ENCODE measurements at regions not wholly inside any gene's neighbourhood (a gene's known extent, or its start where the extent isn't known, plus 50 kb on each side); places are given as distances from the start of the nearest gene placed in this dataset.

- no TSS peak for BruUV-seq (replicated peaks)
- intact Hi-C loops (cut with micrococcal nuclease): loop anchor here (5.0 kb wide), 2 partner anchors 1544 to 1569 kb away; no protein-coding TSS in a partner anchor
- Histone ChIP-seq H3K9me3 (ENCODE audit: control insufficient read depth in 1 of 2, insufficient read depth in 1 of 2, low read depth in 1 of 2, low read length in 2 of 2) (peaks cover 0 to 9% of the 10 kb centered on the region in 2 experiments; a peak in 1 of 4 replicates), H3K4me3 (replicated peaks in 1 of 2; ENCODE audit: low read depth in 1 of 2, low read length in 2 of 2) (no peak overlapping the region), H3K79me2 (ENCODE audit: insufficient read depth, low read length) (no peaks in the 10 kb centered on the region), H3K9ac (ENCODE audit: low read length) (no peak overlapping the region), H3K9me2 (ENCODE audit: insufficient read depth) (no peaks in the 10 kb centered on the region), H3K27ac (ENCODE audit: low read depth, low read length) (no peak overlapping the region), H3K4me1 (ENCODE audit: control insufficient read depth in 1 of 2, insufficient read depth in 2 of 2, low read length in 2 of 2) (no peaks in the 10 kb centered on the region), H3K27me3 (ENCODE audit: insufficient read depth, low read length) (no peaks in the 10 kb centered on the region), H3K36me3 (ENCODE audit: control insufficient read depth in 1 of 2, insufficient read depth in 2 of 2, low read length in 2 of 2) (no peaks in the 10 kb centered on the region), H4K20me1 (ENCODE audit: insufficient read depth) (no peaks in the 10 kb centered on the region), H3K4me2 (ENCODE audit: low read length) (no peak overlapping the region), H2AFZ (ENCODE audit: low read depth, low read length, poor library complexity, severe bottlenecking) (no peak overlapping the region)
- no peak for TF ChIP-seq ZFX (IDR thresholded peaks at IDR 0.05)
- no peak for TF ChIP-seq TCF7L2 (IDR thresholded peaks at IDR 0.05; ENCODE audit: borderline replicate concordance, extremely low read depth, insufficient read depth, insufficient read length)
- TF ChIP-seq RAD21 (IDR thresholded peaks at IDR 0.05; ENCODE audit: low read depth): peak; percentile 36
- TF ChIP-seq, protein P1, sequence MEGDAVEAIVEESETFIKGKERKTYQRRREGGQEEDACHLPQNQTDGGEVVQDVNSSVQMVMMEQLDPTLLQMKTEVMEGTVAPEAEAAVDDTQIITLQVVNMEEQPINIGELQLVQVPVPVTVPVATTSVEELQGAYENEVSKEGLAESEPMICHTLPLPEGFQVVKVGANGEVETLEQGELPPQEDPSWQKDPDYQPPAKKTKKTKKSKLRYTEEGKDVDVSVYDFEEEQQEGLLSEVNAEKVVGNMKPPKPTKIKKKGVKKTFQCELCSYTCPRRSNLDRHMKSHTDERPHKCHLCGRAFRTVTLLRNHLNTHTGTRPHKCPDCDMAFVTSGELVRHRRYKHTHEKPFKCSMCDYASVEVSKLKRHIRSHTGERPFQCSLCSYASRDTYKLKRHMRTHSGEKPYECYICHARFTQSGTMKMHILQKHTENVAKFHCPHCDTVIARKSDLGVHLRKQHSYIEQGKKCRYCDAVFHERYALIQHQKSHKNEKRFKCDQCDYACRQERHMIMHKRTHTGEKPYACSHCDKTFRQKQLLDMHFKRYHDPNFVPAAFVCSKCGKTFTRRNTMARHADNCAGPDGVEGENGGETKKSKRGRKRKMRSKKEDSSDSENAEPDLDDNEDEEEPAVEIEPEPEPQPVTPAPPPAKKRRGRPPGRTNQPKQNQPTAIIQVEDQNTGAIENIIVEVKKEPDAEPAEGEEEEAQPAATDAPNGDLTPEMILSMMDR (IDR thresholded peaks at IDR 0.05 in 2 of 3, conservative IDR thresholded peaks at IDR 0.05 in 1 of 3; ENCODE audit: borderline replicate concordance in 1 of 3, insufficient read depth in 1 of 3, low read depth in 2 of 3, low read length in 2 of 3): peak in 2 of 3 experiments; percentile 9 to 45; a peak in 3 of 6 replicates
- no peak for TF ChIP-seq YY1 (IDR thresholded peaks at IDR 0.05; ENCODE audit: extremely low read depth, insufficient replicate concordance, low read depth, low read length)
- no peak for TF ChIP-seq EZH2 (IDR thresholded peaks at IDR 0.05)
- DNase-seq (ENCODE audit: low read depth, low spot score): no peak
- RAD21 ChIA-PET (ENCODE audit: low non-redundant PET in 1 of 2, low total read pairs in 2 of 2, uncharacterized antibody in 2 of 2, unreplicated experiment in 2 of 2): no interaction called here
- CTCF ChIA-PET: no interaction called here
- ATAC-seq: no peak
- POLR2A ChIA-PET: no interaction called here
Measured at GRCh38 chr18:43596105-43596712, 318.9 kb upstream of the SYT4 start.

DNA sequence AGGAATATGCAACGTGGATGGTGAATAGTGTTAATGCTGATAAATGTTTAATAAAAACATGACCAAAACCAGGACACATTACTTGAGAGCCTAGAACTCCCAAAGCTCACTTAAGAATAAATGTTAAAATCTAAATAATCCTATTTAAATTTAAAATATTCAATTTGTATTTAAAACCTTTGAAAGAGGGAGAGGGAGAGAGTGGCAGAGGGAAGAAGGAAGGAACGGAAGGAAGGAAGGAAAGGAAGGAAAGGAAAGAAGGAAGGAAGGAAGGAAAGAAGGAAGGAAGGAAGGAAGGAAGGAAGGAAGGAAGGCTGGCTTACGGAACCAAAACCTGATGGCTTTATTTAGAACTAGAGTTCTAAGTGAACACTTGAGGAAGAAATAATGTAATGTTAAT is 324.1 kb upstream of the SYT4 start:
- POLR2A ChIA-PET: no interaction called here
- no peak for TF ChIP-seq SRF (IDR thresholded peaks at IDR 0.05; ENCODE audit: low read depth)
- TF ChIP-seq TCF7L2 (IDR thresholded peaks at IDR 0.05; ENCODE audit: borderline replicate concordance, extremely low read depth, insufficient read depth, insufficient read length): no peak
- TF ChIP-seq, protein P2, sequence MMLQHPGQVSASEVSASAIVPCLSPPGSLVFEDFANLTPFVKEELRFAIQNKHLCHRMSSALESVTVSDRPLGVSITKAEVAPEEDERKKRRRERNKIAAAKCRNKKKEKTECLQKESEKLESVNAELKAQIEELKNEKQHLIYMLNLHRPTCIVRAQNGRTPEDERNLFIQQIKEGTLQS (IDR thresholded peaks at IDR 0.05): no peak
- no peak overlapping the region for H3K9ac ChIP-seq (ENCODE audit: low read length)
- no peaks in the 10 kb centered on the region for H3K79me2 ChIP-seq (ENCODE audit: insufficient read depth, low read length)
- RAD21 ChIA-PET (ENCODE audit: low non-redundant PET in 1 of 2, low total read pairs in 2 of 2, uncharacterized antibody in 2 of 2, unreplicated experiment in 2 of 2): no interaction called here
- no peaks in the 10 kb centered on the region for H3K9me2 ChIP-seq (ENCODE audit: insufficient read depth)
- H3K27ac ChIP-seq (ENCODE audit: low read depth, low read length): no peak overlapping the region
- H3K27me3 ChIP-seq (ENCODE audit: insufficient read depth, low read length): no peaks in the 10 kb centered on the region
- no peaks in the 10 kb centered on the region for H4K20me1 ChIP-seq (ENCODE audit: insufficient read depth)
- H3K4me1 ChIP-seq (ENCODE audit: control insufficient read depth in 1 of 2, insufficient read depth in 2 of 2, low read length in 2 of 2): no peaks in the 10 kb centered on the region
- no peak overlapping the region for H3K4me3 ChIP-seq (replicated peaks in 1 of 2; ENCODE audit: low read depth in 1 of 2, low read length in 2 of 2)
- intact Hi-C loops (cut with micrococcal nuclease): no loop called here
- no peak for DNase-seq (ENCODE audit: low read depth, low spot score)
- ATAC-seq: no peak
- no peak overlapping the region for H3K4me2 ChIP-seq (ENCODE audit: low read length)
- H3K36me3 ChIP-seq (ENCODE audit: control insufficient read depth in 1 of 2, insufficient read depth in 2 of 2, low read length in 2 of 2): no peaks in the 10 kb centered on the region
- no peak overlapping the region for H2AFZ ChIP-seq (ENCODE audit: low read depth, low read length, poor library complexity, severe bottlenecking)
- CTCF ChIA-PET: no interaction called here
- BruUV-seq (replicated peaks): no TSS peak
- H3K9me3 ChIP-seq (ENCODE audit: control insufficient read depth in 1 of 2, insufficient read depth in 1 of 2, low read depth in 1 of 2, low read length in 2 of 2): peaks cover 5 to 8% of the 10 kb centered on the region in 2 experiments; a peak in 2 of 4 replicates

Data from HCT116 (cell line).